H1 (cell line): ENCODE measurements at regions not wholly inside any gene's neighbourhood (a gene's known extent, or its start where the extent isn't known, plus 50 kb on each side); places are given as distances from the start of the nearest gene placed in this dataset.

ENCODE experiments used
- CTCF ChIA-PET: fragments of 300-600 bp; sonication (Branson Sonifier 250); formaldehyde crosslinking; loops from one replicate; lab custom pipeline; 2021; ENCODE audit not compliant: partially characterized antibody; lab: Charles Lee
- POLR2A ChIA-PET: fragments of 300-600 bp; sonication (Branson Sonifier 250); formaldehyde crosslinking; loops from one replicate; lab custom pipeline; 2021; ENCODE audit warnings: inconsistent platforms; ENCODE audit not compliant: partially characterized antibody; lab: Charles Lee
- DNase-seq, 2 experiments: peaks; one replicate each; pipeline versions ENCODE4 v3.0.0 to v3.0.0-alpha.2; 2010 to 2022; ENCODE audit warnings: low spot score in 2 of 2, low read depth in 1 of 2, mixed read lengths in 1 of 2
- FAIRE-seq: peaks from 2 replicates; lab custom pipeline; 2011; peaks lifted over from hg19 to GRCh38; lab: Jason Lieb, UNC
- H2AFZ ChIP-seq: 2 replicates; pipeline ENCODE4 v1.8.1; 2012; ENCODE audit warnings: low read length, inconsistent platforms
- H2AK5ac ChIP-seq: 2 replicates; pipeline ENCODE4 v1.6.1; 2013; ENCODE audit warnings: low read depth, low read length
- H2BK120ac ChIP-seq: replicated peaks from 2 replicates; pipeline ENCODE3; 2013; ENCODE audit warnings: low read depth, low read length, inconsistent platforms
- H2BK12ac ChIP-seq: 2 replicates; pipeline ENCODE4 v1.6.1; 2013; ENCODE audit warnings: low read depth, low read length
- H2BK15ac ChIP-seq: 2 replicates; pipeline ENCODE4 v1.6.1; 2013; ENCODE audit warnings: low read length
- H2BK20ac ChIP-seq: 2 replicates; pipeline ENCODE4 v1.6.1; 2013; ENCODE audit warnings: low read length
- H2BK5ac ChIP-seq: 2 replicates; pipeline ENCODE4 v1.6.1; 2013; ENCODE audit warnings: low read depth, low read length
- H3K14ac ChIP-seq: 2 replicates; pipeline ENCODE4 v1.6.1; 2013; ENCODE audit warnings: inconsistent platforms; ENCODE audit not compliant: insufficient read length
- H3K18ac ChIP-seq: 2 replicates; pipeline ENCODE4 v1.6.1; 2013; ENCODE audit warnings: low read length; ENCODE audit errors: extremely low read depth
- H3K23ac ChIP-seq: 2 replicates; pipeline ENCODE4 v1.6.1; 2013; ENCODE audit warnings: inconsistent platforms; ENCODE audit not compliant: insufficient read length
- H3K23me2 ChIP-seq: 2 replicates; pipeline ENCODE4 v1.6.1; 2013; ENCODE audit warnings: low read depth, low read length
- H3K27ac ChIP-seq: 2 replicates; pipeline ENCODE4 v1.6.1; 2011; ENCODE audit warnings: low read depth, low read length, inconsistent platforms
- H3K27me3 ChIP-seq, 4 experiments: replicated peaks in 1 of 4; 1 replicate in 1 of 4; 2 replicates in 3 of 4; pipeline versions ENCODE4 v1.6.1 to v1.8.1; 2011 to 2013; ENCODE audit warnings: low read length in 3 of 4, mild to moderate bottlenecking in 3 of 4, inconsistent platforms in 2 of 4, mixed read lengths in 2 of 4, moderate library complexity in 1 of 4; ENCODE audit not compliant: control insufficient read depth in 3 of 4, insufficient read depth in 3 of 4; ENCODE audit errors: extremely low read depth in 1 of 4
- H3K36me3 ChIP-seq, 4 experiments: 2 replicates each; pipeline versions ENCODE4 v1.6.1 to v1.8.1; 2011 to 2013; ENCODE audit warnings: mild to moderate bottlenecking in 4 of 4, low read length in 3 of 4, moderate library complexity in 2 of 4, control low read depth in 1 of 4, inconsistent platforms in 1 of 4; ENCODE audit not compliant: insufficient read depth in 4 of 4, control insufficient read depth in 2 of 4
- H3K4ac ChIP-seq: replicated peaks from 2 replicates; pipeline ENCODE3; 2013; ENCODE audit warnings: low read length, low read depth, mixed read lengths, inconsistent platforms; ENCODE audit not compliant: insufficient read length
- H3K4me1 ChIP-seq, 4 experiments: replicated peaks in 1 of 4; 1 replicate in 1 of 4; 2 replicates in 3 of 4; pipeline versions ENCODE4 v1.6.1 to v1.8.1; 2011 to 2013; ENCODE audit warnings: low read length in 3 of 4, inconsistent platforms in 2 of 4, mixed read lengths in 1 of 4; ENCODE audit not compliant: insufficient read depth in 4 of 4, control insufficient read depth in 3 of 4
- H3K4me2 ChIP-seq, 2 experiments: 2 replicates each; pipeline versions ENCODE4 v1.6.1 to v1.8.1; 2011 to 2013; ENCODE audit warnings: low read depth in 2 of 2, low read length in 2 of 2, control low read depth in 1 of 2, inconsistent platforms in 1 of 2, mild to moderate bottlenecking in 1 of 2; ENCODE audit not compliant: insufficient read depth in 1 of 2
- H3K4me3 ChIP-seq, 4 experiments: fragments of 200-600, 300-600 bp in 1 of 4; sonication (generic), shearing (Covaris generic), sonication (Bioruptor Twin) in 1 of 4; 2 replicates each; pipeline versions ENCODE4 v1.5.1 to v1.8.1; 2011 to 2016; ENCODE audit warnings: low read length in 4 of 4, low read depth in 3 of 4, control low read depth in 2 of 4, inconsistent platforms in 2 of 4, mild to moderate bottlenecking in 2 of 4, mixed read lengths in 1 of 4, moderate library complexity in 1 of 4; ENCODE audit not compliant: insufficient read depth in 2 of 4; ENCODE audit errors: extremely low read depth in 1 of 4
- H3K56ac ChIP-seq: replicated peaks from 2 replicates; pipeline ENCODE3; 2013; ENCODE audit warnings: low read depth, mild to moderate bottlenecking, mixed read lengths, low read length, inconsistent platforms; ENCODE audit not compliant: insufficient read length
- H3K79me1 ChIP-seq: 2 replicates; pipeline ENCODE4 v1.6.1; 2013; ENCODE audit warnings: low read depth, low read length, control low read depth
- H3K79me2 ChIP-seq, 2 experiments: 2 replicates each; pipeline versions ENCODE4 v1.6.1 to v1.8.1; 2012 to 2013; ENCODE audit warnings: low read length in 2 of 2, mild to moderate bottlenecking in 2 of 2, inconsistent platforms in 1 of 2; ENCODE audit not compliant: insufficient read depth in 2 of 2, control insufficient read depth in 1 of 2
- H3K9ac ChIP-seq, 4 experiments: replicated peaks in 1 of 4; 1 replicate in 1 of 4; 2 replicates in 3 of 4; pipeline versions ENCODE4 v1.6.1 to v1.8.1; 2011 to 2013; ENCODE audit warnings: low read depth in 3 of 4, low read length in 3 of 4, control low read depth in 2 of 4, mild to moderate bottlenecking in 2 of 4, moderate library complexity in 2 of 4, inconsistent platforms in 1 of 4; ENCODE audit errors: extremely low read depth in 1 of 4
- H3K9me3 ChIP-seq, 2 experiments: 2 replicates each; pipeline versions ENCODE4 v1.6.1 to v1.8.1; 2012 to 2013; ENCODE audit warnings: mild to moderate bottlenecking in 2 of 2, moderate library complexity in 2 of 2, control low read depth in 1 of 2, inconsistent platforms in 1 of 2, low read depth in 1 of 2, low read length in 1 of 2, mixed read lengths in 1 of 2; ENCODE audit not compliant: insufficient read depth in 2 of 2
- H4K20me1 ChIP-seq, 2 experiments: replicated peaks in 1 of 2; 2 replicates each; pipeline versions ENCODE3 to v1.8.1; 2011 to 2013; ENCODE audit warnings: inconsistent platforms in 2 of 2, low read length in 2 of 2, mild to moderate bottlenecking in 1 of 2; ENCODE audit not compliant: insufficient read depth in 2 of 2, control insufficient read depth in 1 of 2
- H4K5ac ChIP-seq: 2 replicates; pipeline ENCODE4 v1.6.1; 2013; ENCODE audit warnings: low read length, low read depth, mixed read lengths, inconsistent platforms; ENCODE audit not compliant: insufficient read length
- H4K8ac ChIP-seq: 2 replicates; pipeline ENCODE4 v1.8.0; 2013; ENCODE audit warnings: mild to moderate bottlenecking, moderate library complexity, low read length, inconsistent platforms; ENCODE audit not compliant: insufficient read depth; ENCODE audit errors: extremely low read depth
- H4K91ac ChIP-seq: replicated peaks from 2 replicates; pipeline ENCODE3; 2013; ENCODE audit warnings: low read length, mixed read lengths, inconsistent platforms; ENCODE audit not compliant: insufficient read length
- CBX5 ChIP-seq: fragments of 300-800, 300-1000 bp; sonication (generic); IDR thresholded peaks from 2 replicates; pipeline ENCODE4 v1.7.1; 2016; ENCODE audit warnings: antibody characterized with exemption, low read length, low read depth
- CREB1 ChIP-seq: IDR thresholded peaks from 2 replicates; pipeline ENCODE4 v1.6.1; 2012; ENCODE audit warnings: inconsistent platforms
- HDAC6 ChIP-seq: IDR thresholded peaks from one replicate; pipeline ENCODE4 v1.7.1; 2012; ENCODE audit warnings: low read depth, mild to moderate bottlenecking, inconsistent platforms, low read length, moderate library complexity
- JUND ChIP-seq: IDR thresholded peaks from 2 replicates; pipeline ENCODE4 v1.6.1; 2011; ENCODE audit warnings: mild to moderate bottlenecking, improper control_type of control experiment, low read length
- MAFK ChIP-seq: IDR thresholded peaks from 2 replicates; pipeline ENCODE4 v1.6.1; 2012; ENCODE audit warnings: low read depth, mild to moderate bottlenecking, improper control_type of control experiment, low read length
- PHF8 ChIP-seq: fragments of 200-600 bp; sonication (generic); conservative IDR thresholded peaks from 2 replicates; pipeline ENCODE4 v1.7.1; 2012; ENCODE audit warnings: low read depth, mild to moderate bottlenecking, inconsistent platforms, low read length, moderate library complexity
- RFX5 ChIP-seq: IDR thresholded peaks from 2 replicates; pipeline ENCODE4 v1.6.1; 2011; ENCODE audit warnings: low read depth, low read length, improper control_type of control experiment, borderline replicate concordance
- TEAD4 ChIP-seq: IDR thresholded peaks from 2 replicates; pipeline ENCODE4 v1.6.1; 2012; ENCODE audit warnings: low read depth, low read length, inconsistent platforms, mixed read lengths
- WGBS, 2 experiments: shearing (Covaris generic) in 1 of 2; methylation state at CpG; one replicate each; pipeline versions ENCODE4 v1.1.6 to v1.1.7; 2013 to 2015; ENCODE audit warnings: low lambda C conversion rate in 2 of 2, mixed read lengths in 2 of 2, inconsistent platforms in 1 of 2, low coverage in 1 of 2, missing lambda C conversion rate in 1 of 2; ENCODE audit not compliant: insufficient replicate concordance in 2 of 2, insufficient coverage in 1 of 2, insufficient read length in 1 of 2; ENCODE audit errors: extremely low coverage in 1 of 2, missing lambda C conversion rate in 1 of 2; 5-methylcytosine and 5-hydroxymethylcytosine counted together
- TF ChIP-seq, protein P1 (sequence below): IDR thresholded peaks from 2 replicates; pipeline ENCODE4 v1.6.1; 2011; ENCODE audit warnings: low read length, improper control_type of control experiment
- TF ChIP-seq, protein P2 (sequence below): IDR thresholded peaks from 2 replicates; pipeline ENCODE4 v1.6.1; 2012; ENCODE audit warnings: inconsistent platforms

DNA sequence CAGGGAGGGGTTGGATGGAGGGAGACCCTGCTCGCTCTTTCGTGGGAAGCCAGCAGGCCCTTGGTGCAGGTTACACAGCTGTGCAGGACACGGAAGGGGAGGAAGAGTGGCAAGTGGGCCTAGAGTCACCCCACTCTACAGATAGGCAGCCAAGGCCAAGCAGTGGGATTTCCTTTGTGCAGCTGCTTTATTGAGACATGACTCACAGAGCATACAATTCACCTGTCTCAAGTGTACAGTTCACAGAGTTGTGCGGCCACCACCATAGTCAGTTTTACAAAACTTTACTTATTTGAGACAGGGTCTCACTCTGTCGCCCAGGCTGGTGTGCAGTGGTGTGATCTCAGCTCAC is 91.2 kb upstream of the CIBAR2 start:
- H3K4me1 ChIP-seq = peaks cover 3 to 45% (median 31%) of the 10 kb centered on the region in 4 experiments
- H3K4me2 ChIP-seq = no peak overlapping the region
- no peak overlapping the region for H3K9ac ChIP-seq
- H3K4me3 ChIP-seq = no peak overlapping the region
- no peak overlapping the region for H2BK120ac ChIP-seq
- 0 out of 2 replicates have a peak overlapping the region, but pooled peaks have one; percentile 43 for H2BK20ac ChIP-seq
- H3K14ac ChIP-seq = no peak overlapping the region
- peaks cover 3% of the 10 kb centered on the region; the same call in 1 of the 2 replicates for H3K79me1 ChIP-seq
- ChIA-PET CTCF (interaction anchor here (1.0 to 3.6 kb wide), 9 partner anchors 10 to 89 kb away, joined by 3 to 17 read pairs (median 4); no protein-coding TSS in a partner anchor), POLR2A (interaction anchor here (2.1 kb wide), 1 partner anchor 16 kb away, joined by 5 read pairs; no protein-coding TSS in a partner anchor)
- H2BK12ac ChIP-seq = peak overlapping the region; percentile 30; the same call in 1 of the 2 replicates
- H4K91ac ChIP-seq = peak overlapping the region; percentile 20
- H2AFZ ChIP-seq = no peak overlapping the region
- H3K27me3 ChIP-seq = no peaks in the 10 kb centered on the region; a peak in 1 of 7 replicates
- H3K23me2 ChIP-seq = no peaks in the 10 kb centered on the region
- H4K8ac ChIP-seq = no peak overlapping the region; the same call in 1 of the 2 replicates
- FAIRE-seq (no peak), DNase-seq (no peak)
- 0 out of 2 replicates have a peak overlapping the region, but pooled peaks have one; percentile 59 for H2AK5ac ChIP-seq
- TF ChIP-seq HDAC6 (no peak), CBX5 (no peak), TEAD4 (no peak), JUND (no peak), MAFK (no peak), CREB1 (no peak), RFX5 (no peak), PHF8 (no peak)
- TF ChIP-seq, protein P1, sequence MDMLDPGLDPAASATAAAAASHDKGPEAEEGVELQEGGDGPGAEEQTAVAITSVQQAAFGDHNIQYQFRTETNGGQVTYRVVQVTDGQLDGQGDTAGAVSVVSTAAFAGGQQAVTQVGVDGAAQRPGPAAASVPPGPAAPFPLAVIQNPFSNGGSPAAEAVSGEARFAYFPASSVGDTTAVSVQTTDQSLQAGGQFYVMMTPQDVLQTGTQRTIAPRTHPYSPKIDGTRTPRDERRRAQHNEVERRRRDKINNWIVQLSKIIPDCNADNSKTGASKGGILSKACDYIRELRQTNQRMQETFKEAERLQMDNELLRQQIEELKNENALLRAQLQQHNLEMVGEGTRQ = no peak
- TF ChIP-seq, protein P2, sequence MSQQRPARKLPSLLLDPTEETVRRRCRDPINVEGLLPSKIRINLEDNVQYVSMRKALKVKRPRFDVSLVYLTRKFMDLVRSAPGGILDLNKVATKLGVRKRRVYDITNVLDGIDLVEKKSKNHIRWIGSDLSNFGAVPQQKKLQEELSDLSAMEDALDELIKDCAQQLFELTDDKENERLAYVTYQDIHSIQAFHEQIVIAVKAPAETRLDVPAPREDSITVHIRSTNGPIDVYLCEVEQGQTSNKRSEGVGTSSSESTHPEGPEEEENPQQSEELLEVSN = no peak
- peak overlapping the region; percentile 36; the same call in 1 of the 2 replicates for H2BK15ac ChIP-seq
- WGBS, 2 experiments = 97% methylated on average over 5 of the region's 5 CpGs; no CpG with 5 or more reads in 1 of the 2 experiments
- peaks cover 0 to 3% of the 10 kb centered on the region in 2 experiments for H4K20me1 ChIP-seq
- peaks cover 0 to 1% of the 10 kb centered on the region in 2 experiments; a peak in 1 of 4 replicates for H3K9me3 ChIP-seq
- H3K23ac ChIP-seq = no peak overlapping the region
- H2BK5ac ChIP-seq = peak overlapping the region; percentile 41; the same call in 1 of the 2 replicates
- H3K4ac ChIP-seq = no peak overlapping the region
- peaks cover 0 to 14% of the 10 kb centered on the region in 2 experiments; a peak in 1 of 4 replicates for H3K79me2 ChIP-seq
- H3K18ac ChIP-seq = 0 out of 2 replicates have a peak overlapping the region, but pooled peaks have one; percentile 5
- H3K56ac ChIP-seq = no peak overlapping the region
- H4K5ac ChIP-seq = no peak overlapping the region
- H3K36me3 ChIP-seq = no peaks in the 10 kb centered on the region
- H3K27ac ChIP-seq = no peak overlapping the region
